ENCODE measurements at regions not wholly inside any gene's neighbourhood (a gene's known extent, or its start where the extent isn't known, plus 50 kb on each side); places are given as distances from the start of the nearest gene placed in this dataset.

DNA sequence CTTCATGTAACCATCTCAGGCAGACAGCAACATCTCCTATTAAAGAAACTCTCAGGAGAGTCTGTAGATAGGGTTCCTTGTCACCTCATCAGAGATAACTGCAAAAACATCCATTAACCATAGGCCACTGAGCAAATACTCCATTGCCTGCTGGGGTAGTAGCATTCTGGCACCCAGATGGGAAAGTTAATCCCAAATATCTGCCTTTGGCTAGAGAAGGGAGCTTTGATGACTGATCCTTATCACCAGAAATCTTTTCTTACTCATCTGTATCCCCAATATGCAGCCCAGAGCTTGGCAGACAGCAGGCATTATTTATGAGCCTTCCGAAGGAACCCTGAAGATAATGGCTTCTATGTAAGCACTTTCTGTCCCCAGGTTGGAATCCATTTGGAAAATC lies 173.1 kb downstream of the MFSD1 start:
- TF ChIP-seq, protein P1, sequence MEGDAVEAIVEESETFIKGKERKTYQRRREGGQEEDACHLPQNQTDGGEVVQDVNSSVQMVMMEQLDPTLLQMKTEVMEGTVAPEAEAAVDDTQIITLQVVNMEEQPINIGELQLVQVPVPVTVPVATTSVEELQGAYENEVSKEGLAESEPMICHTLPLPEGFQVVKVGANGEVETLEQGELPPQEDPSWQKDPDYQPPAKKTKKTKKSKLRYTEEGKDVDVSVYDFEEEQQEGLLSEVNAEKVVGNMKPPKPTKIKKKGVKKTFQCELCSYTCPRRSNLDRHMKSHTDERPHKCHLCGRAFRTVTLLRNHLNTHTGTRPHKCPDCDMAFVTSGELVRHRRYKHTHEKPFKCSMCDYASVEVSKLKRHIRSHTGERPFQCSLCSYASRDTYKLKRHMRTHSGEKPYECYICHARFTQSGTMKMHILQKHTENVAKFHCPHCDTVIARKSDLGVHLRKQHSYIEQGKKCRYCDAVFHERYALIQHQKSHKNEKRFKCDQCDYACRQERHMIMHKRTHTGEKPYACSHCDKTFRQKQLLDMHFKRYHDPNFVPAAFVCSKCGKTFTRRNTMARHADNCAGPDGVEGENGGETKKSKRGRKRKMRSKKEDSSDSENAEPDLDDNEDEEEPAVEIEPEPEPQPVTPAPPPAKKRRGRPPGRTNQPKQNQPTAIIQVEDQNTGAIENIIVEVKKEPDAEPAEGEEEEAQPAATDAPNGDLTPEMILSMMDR (IDR thresholded peaks at IDR 0.05 in 2 of 3, conservative IDR thresholded peaks at IDR 0.05 in 1 of 3; ENCODE audit: insufficient read depth in 2 of 3, low read depth in 1 of 3, low read length in 3 of 3): no peak
- TF ChIP-seq PCBP2 (IDR thresholded peaks at IDR 0.05; ENCODE audit: low read depth, low read length, poor library complexity, severe bottlenecking) (no peak), CCAR2 (IDR thresholded peaks at IDR 0.05; ENCODE audit: low read depth, low read length) (no peak), JUND (IDR thresholded peaks at IDR 0.05; ENCODE audit: borderline replicate concordance, low read depth, low read length) (no peak), JUND (tag; IDR thresholded peaks at IDR 0.05; ENCODE audit: borderline replicate concordance, low read depth, low read length) (no peak), ZNF232 (CRISPR knock-in tag; IDR thresholded peaks at IDR 0.05) (no peak), NFYB (IDR thresholded peaks at IDR 0.05; ENCODE audit: extremely low read depth, insufficient read length) (no peak), FUS (optimal IDR thresholded peaks at IDR 0.05; ENCODE audit: low read depth, low read length) (no peak), OTX1 (CRISPR knock-in tag; IDR thresholded peaks at IDR 0.05) (no peak), HMG20A (CRISPR knock-in tag; conservative IDR thresholded peaks at IDR 0.05) (no peak)
- TF ChIP-seq, protein P2, sequence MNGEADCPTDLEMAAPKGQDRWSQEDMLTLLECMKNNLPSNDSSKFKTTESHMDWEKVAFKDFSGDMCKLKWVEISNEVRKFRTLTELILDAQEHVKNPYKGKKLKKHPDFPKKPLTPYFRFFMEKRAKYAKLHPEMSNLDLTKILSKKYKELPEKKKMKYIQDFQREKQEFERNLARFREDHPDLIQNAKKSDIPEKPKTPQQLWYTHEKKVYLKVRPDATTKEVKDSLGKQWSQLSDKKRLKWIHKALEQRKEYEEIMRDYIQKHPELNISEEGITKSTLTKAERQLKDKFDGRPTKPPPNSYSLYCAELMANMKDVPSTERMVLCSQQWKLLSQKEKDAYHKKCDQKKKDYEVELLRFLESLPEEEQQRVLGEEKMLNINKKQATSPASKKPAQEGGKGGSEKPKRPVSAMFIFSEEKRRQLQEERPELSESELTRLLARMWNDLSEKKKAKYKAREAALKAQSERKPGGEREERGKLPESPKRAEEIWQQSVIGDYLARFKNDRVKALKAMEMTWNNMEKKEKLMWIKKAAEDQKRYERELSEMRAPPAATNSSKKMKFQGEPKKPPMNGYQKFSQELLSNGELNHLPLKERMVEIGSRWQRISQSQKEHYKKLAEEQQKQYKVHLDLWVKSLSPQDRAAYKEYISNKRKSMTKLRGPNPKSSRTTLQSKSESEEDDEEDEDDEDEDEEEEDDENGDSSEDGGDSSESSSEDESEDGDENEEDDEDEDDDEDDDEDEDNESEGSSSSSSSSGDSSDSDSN (IDR thresholded peaks at IDR 0.05; ENCODE audit: borderline replicate concordance in 1 of 2, low read depth in 2 of 2, low read length in 2 of 2): no peak
- TF ChIP-seq, protein P3, sequence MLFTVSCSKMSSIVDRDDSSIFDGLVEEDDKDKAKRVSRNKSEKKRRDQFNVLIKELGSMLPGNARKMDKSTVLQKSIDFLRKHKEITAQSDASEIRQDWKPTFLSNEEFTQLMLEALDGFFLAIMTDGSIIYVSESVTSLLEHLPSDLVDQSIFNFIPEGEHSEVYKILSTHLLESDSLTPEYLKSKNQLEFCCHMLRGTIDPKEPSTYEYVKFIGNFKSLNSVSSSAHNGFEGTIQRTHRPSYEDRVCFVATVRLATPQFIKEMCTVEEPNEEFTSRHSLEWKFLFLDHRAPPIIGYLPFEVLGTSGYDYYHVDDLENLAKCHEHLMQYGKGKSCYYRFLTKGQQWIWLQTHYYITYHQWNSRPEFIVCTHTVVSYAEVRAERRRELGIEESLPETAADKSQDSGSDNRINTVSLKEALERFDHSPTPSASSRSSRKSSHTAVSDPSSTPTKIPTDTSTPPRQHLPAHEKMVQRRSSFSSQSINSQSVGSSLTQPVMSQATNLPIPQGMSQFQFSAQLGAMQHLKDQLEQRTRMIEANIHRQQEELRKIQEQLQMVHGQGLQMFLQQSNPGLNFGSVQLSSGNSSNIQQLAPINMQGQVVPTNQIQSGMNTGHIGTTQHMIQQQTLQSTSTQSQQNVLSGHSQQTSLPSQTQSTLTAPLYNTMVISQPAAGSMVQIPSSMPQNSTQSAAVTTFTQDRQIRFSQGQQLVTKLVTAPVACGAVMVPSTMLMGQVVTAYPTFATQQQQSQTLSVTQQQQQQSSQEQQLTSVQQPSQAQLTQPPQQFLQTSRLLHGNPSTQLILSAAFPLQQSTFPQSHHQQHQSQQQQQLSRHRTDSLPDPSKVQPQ (CRISPR knock-in tag; IDR thresholded peaks at IDR 0.05; ENCODE audit: borderline replicate concordance): no peak
- TF ChIP-seq, protein P4, sequence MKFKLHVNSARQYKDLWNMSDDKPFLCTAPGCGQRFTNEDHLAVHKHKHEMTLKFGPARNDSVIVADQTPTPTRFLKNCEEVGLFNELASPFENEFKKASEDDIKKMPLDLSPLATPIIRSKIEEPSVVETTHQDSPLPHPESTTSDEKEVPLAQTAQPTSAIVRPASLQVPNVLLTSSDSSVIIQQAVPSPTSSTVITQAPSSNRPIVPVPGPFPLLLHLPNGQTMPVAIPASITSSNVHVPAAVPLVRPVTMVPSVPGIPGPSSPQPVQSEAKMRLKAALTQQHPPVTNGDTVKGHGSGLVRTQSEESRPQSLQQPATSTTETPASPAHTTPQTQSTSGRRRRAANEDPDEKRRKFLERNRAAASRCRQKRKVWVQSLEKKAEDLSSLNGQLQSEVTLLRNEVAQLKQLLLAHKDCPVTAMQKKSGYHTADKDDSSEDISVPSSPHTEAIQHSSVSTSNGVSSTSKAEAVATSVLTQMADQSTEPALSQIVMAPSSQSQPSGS (CRISPR knock-in tag; IDR thresholded peaks at IDR 0.05): no peak
